IMR-90 (cell line): ENCODE measurements at regions not wholly inside any gene's neighbourhood (a gene's known extent, or its start where the extent isn't known, plus 50 kb on each side); places are given as distances from the start of the nearest gene placed in this dataset.

Experiments
- ATAC-seq: fragments of 200-7000 bp; cut with Tn5 transposase; 2 replicates; pipeline ENCODE4 v1.9.1; 2020; ENCODE audit warnings: low read depth, mild to moderate bottlenecking, moderate library complexity
- BruUV-seq: library from RNA; stranded (reverse); fragments of 400-500 nt; replicated peaks from 2 replicates; lab custom pipeline; 2021; lab: Mats Ljungman, UMichigan
- CTCF ChIA-PET: fragments of 300-600 bp; formaldehyde crosslinking; extraction: SDS; loops from one replicate; lab custom pipeline; 2021; ENCODE audit warnings: antibody characterized with exemption; lab: Yijun Ruan, JAX
- POLR2A ChIA-PET: fragments of 300-600 bp; sonication (Branson Sonifier 250); formaldehyde crosslinking; loops from one replicate; lab custom pipeline; 2022; ENCODE audit warnings: antibody characterized with exemption; ENCODE audit not compliant: unreplicated experiment; lab: Charles Lee
- DNase-seq: peaks from one replicate; pipeline ENCODE4 v3.0.0; 2013
- H2AFZ ChIP-seq: replicated peaks from 2 replicates; pipeline ENCODE3; 2013; ENCODE audit warnings: low read length, mild to moderate bottlenecking; ENCODE audit not compliant: poor library complexity
- H2AK5ac ChIP-seq: 2 replicates; pipeline ENCODE4 v1.6.1; 2013; ENCODE audit warnings: low read depth, low read length, inconsistent platforms
- H2AK9ac ChIP-seq: replicated peaks from 2 replicates; pipeline ENCODE3; 2013; ENCODE audit warnings: mild to moderate bottlenecking, low read depth, low read length, moderate library complexity; ENCODE audit not compliant: poor library complexity
- H2BK120ac ChIP-seq: 2 replicates; pipeline ENCODE4 v1.6.1; 2013; ENCODE audit warnings: low read depth, low read length, inconsistent platforms
- H2BK15ac ChIP-seq: 3 replicates; pipeline ENCODE4 v1.6.1; 2013; ENCODE audit warnings: low read depth, low read length, inconsistent platforms
- H2BK20ac ChIP-seq: 2 replicates; pipeline ENCODE4 v1.6.1; 2013; ENCODE audit warnings: low read depth, mild to moderate bottlenecking, inconsistent platforms, low read length, moderate library complexity
- H2BK5ac ChIP-seq: 2 replicates; pipeline ENCODE4 v1.6.1; 2013; ENCODE audit warnings: mild to moderate bottlenecking, low read depth, low read length, inconsistent platforms; ENCODE audit not compliant: poor library complexity, severe bottlenecking
- H3K14ac ChIP-seq: replicated peaks from 2 replicates; pipeline ENCODE4 v1.6.1; 2013; ENCODE audit warnings: low read depth, low read length, inconsistent platforms
- H3K18ac ChIP-seq: 2 replicates; pipeline ENCODE4 v1.6.1; 2013; ENCODE audit warnings: low read depth, low read length, control low read depth
- H3K23ac ChIP-seq: 2 replicates; pipeline ENCODE4 v1.6.1; 2013; ENCODE audit warnings: low read depth, low read length, inconsistent platforms
- H3K27ac ChIP-seq: 2 replicates; pipeline ENCODE4 v1.5.1; 2013; ENCODE audit warnings: mild to moderate bottlenecking, control low read depth, low read length; ENCODE audit not compliant: insufficient read depth
- H3K27me3 ChIP-seq: 2 replicates; pipeline ENCODE4 v1.6.1; 2013; ENCODE audit warnings: low read length; ENCODE audit not compliant: control insufficient read depth, insufficient read depth
- H3K36me3 ChIP-seq: 2 replicates; pipeline ENCODE4 v1.6.1; 2013; ENCODE audit warnings: low read length, mixed read lengths; ENCODE audit not compliant: control insufficient read depth, insufficient read depth
- H3K4ac ChIP-seq: 2 replicates; pipeline ENCODE4 v1.6.1; 2013; ENCODE audit warnings: low read depth, low read length, inconsistent platforms
- H3K4me1 ChIP-seq: 2 replicates; pipeline ENCODE4 v1.6.1; 2013; ENCODE audit warnings: low read length, mixed read lengths; ENCODE audit not compliant: control insufficient read depth, insufficient read depth
- H3K4me2 ChIP-seq: 2 replicates; pipeline ENCODE4 v1.6.1; 2013; ENCODE audit warnings: low read depth, mild to moderate bottlenecking, control low read depth, low read length, moderate library complexity
- H3K4me3 ChIP-seq: 2 replicates; pipeline ENCODE4 v1.5.1; 2013; ENCODE audit warnings: low read depth, mild to moderate bottlenecking, control low read depth, low read length, moderate library complexity; ENCODE audit not compliant: insufficient read depth
- H3K56ac ChIP-seq: 2 replicates; pipeline ENCODE4 v1.6.1; 2013; ENCODE audit warnings: low read length, inconsistent platforms; ENCODE audit not compliant: insufficient read depth; ENCODE audit errors: extremely low read depth
- H3K79me1 ChIP-seq, 2 experiments: 2 replicates each; pipeline ENCODE4 v1.6.1; 2013; ENCODE audit warnings: low read length in 2 of 2, inconsistent platforms in 1 of 2, low read depth in 1 of 2
- H3K9ac ChIP-seq: 2 replicates; pipeline ENCODE4 v1.6.1; 2013; ENCODE audit warnings: low read depth, low read length, control low read depth
- H3K9me1 ChIP-seq: 2 replicates; pipeline ENCODE4 v1.6.1; 2013; ENCODE audit warnings: low read length, inconsistent platforms; ENCODE audit not compliant: insufficient read depth
- H3K9me3 ChIP-seq: 2 replicates; pipeline ENCODE4 v1.6.1; 2013; ENCODE audit warnings: low read length; ENCODE audit not compliant: control insufficient read depth, insufficient read depth
- H4K20me1 ChIP-seq: 2 replicates; pipeline ENCODE4 v1.6.1; 2013; ENCODE audit warnings: low read length, inconsistent platforms; ENCODE audit not compliant: insufficient read depth
- H4K5ac ChIP-seq: 2 replicates; pipeline ENCODE4 v1.6.1; 2013; ENCODE audit warnings: mild to moderate bottlenecking, low read depth, low read length, control low read depth
- H4K8ac ChIP-seq, 2 experiments: 2 replicates each; pipeline ENCODE4 v1.6.1; 2013; ENCODE audit warnings: low read depth in 2 of 2, low read length in 2 of 2, control low read depth in 1 of 2, inconsistent platforms in 1 of 2
- H4K91ac ChIP-seq: 2 replicates; pipeline ENCODE4 v1.6.1; 2013; ENCODE audit warnings: low read depth, low read length, inconsistent platforms; ENCODE audit not compliant: insufficient read depth
- BHLHE40 ChIP-seq: fragments of 150-350 bp; IDR thresholded peaks from 2 replicates; pipeline ENCODE4 v1.6.1; 2016; ENCODE audit warnings: mild to moderate bottlenecking, low read depth, low read length
- CEBPB ChIP-seq: IDR thresholded peaks from 2 replicates; pipeline ENCODE4 v1.6.1; 2012; ENCODE audit warnings: low read depth, low read length, improper control_type of control experiment
- CHD1 ChIP-seq: IDR thresholded peaks from 2 replicates; pipeline ENCODE4 v1.6.1; 2012; ENCODE audit warnings: low read depth, low read length, improper control_type of control experiment
- FOS ChIP-seq: fragments of 150-350 bp; IDR thresholded peaks from 2 replicates; pipeline ENCODE4 v1.6.1; 2016; ENCODE audit warnings: low read depth, low read length
- MAFK ChIP-seq: IDR thresholded peaks from 2 replicates; pipeline ENCODE4 v1.6.1; 2012; ENCODE audit warnings: low read depth, low read length, improper control_type of control experiment
- MAZ ChIP-seq: IDR thresholded peaks from 2 replicates; pipeline ENCODE4 v1.6.1; 2012; ENCODE audit warnings: low read depth, mild to moderate bottlenecking, low read length, improper control_type of control experiment, moderate library complexity, borderline replicate concordance
- MXI1 ChIP-seq: IDR thresholded peaks from 2 replicates; pipeline ENCODE4 v1.6.1; 2012; ENCODE audit warnings: low read depth, mild to moderate bottlenecking, low read length, moderate library complexity, borderline replicate concordance
- POLR2A ChIP-seq: IDR thresholded peaks from 2 replicates; pipeline ENCODE4 v1.6.1; 2012; ENCODE audit warnings: mild to moderate bottlenecking, low read depth, low read length
- RFX5 ChIP-seq: IDR thresholded peaks from 2 replicates; pipeline ENCODE4 v1.8.0; 2012; ENCODE audit warnings: low read depth, mild to moderate bottlenecking, low read length, moderate library complexity
- SMC3 ChIP-seq: fragments of 150-350 bp; IDR thresholded peaks from 2 replicates; pipeline ENCODE4 v1.6.1; 2016; ENCODE audit warnings: low read depth, mild to moderate bottlenecking, antibody characterized with exemption, low read length, moderate library complexity
- WGBS, 2 experiments: methylation state at CpG; one replicate each; pipeline versions ENCODE4 v1.1.5 to v1.1.7; 2013; ENCODE audit warnings: missing lambda C conversion rate in 2 of 2; ENCODE audit not compliant: insufficient read length in 1 of 2; ENCODE audit errors: extremely low coverage in 2 of 2; 5-methylcytosine and 5-hydroxymethylcytosine counted together
- dilution Hi-C: fragments of 300-500 bp; cut with HindIII; formaldehyde crosslinking; loops from one replicate; pipeline ENCODE4 v1.14.3; 2018; ENCODE audit warnings: low sequenced_read_pairs; ENCODE audit not compliant: unreplicated experiment
- in situ Hi-C: fragments of 300-500 bp; cut with MboI; formaldehyde crosslinking; loops from 3 replicates; pipeline ENCODE4 v1.14.3; 2019; ENCODE audit warnings: low sequenced_read_pairs, inconsistent platforms, mixed read lengths
- intact Hi-C: fragments of 100-400 bp; cut with micrococcal nuclease; formaldehyde crosslinking; loops from 2 replicates; pipeline ENCODE4 v1.10.0; 2022
- TF ChIP-seq, protein P1 (sequence below): conservative IDR thresholded peaks from 2 replicates; pipeline ENCODE4 v1.5.1; 2012; ENCODE audit warnings: mild to moderate bottlenecking, low read depth, low read length, improper control_type of control experiment
- TF ChIP-seq, protein P2 (sequence below): fragments of 150-350 bp; IDR thresholded peaks from 2 replicates; pipeline ENCODE4 v1.6.1; 2016; ENCODE audit warnings: low read depth, mild to moderate bottlenecking, low read length, moderate library complexity, borderline replicate concordance

DNA sequence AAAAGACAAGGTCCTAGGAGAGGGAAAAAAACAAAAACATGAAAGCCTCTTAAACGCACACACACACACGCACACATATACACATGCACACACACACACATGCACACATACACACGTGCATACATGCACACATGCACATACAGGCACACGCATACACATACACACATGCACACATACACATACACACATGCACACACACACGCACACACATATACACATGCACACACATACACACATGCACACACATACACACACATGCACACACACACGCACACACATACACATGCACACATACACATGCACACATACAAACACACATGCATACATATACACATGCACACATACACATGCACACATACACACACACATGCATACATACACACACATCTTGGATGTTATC, 78.1 kb upstream of the PPP2R5C start:
- Histone ChIP-seq H3K9me3 (no peaks in the 10 kb centered on the region), H3K23ac (no peak overlapping the region), H3K14ac (no peak overlapping the region), H4K20me1 (no peaks in the 10 kb centered on the region), H2BK20ac (no peak overlapping the region), H2BK120ac (no peak overlapping the region), H3K4ac (no peak overlapping the region), H3K4me2 (no peak overlapping the region), H2AK9ac (no peak overlapping the region), H4K91ac (no peak overlapping the region), H2BK15ac (no peak overlapping the region), H3K27ac (no peak overlapping the region), H3K4me3 (no peak overlapping the region), H3K18ac (no peak overlapping the region), H3K79me1 (no peaks in the 10 kb centered on the region), H3K4me1 (no peaks in the 10 kb centered on the region), H2AFZ (no peak overlapping the region), H4K5ac (no peak overlapping the region), H2BK5ac (peak overlapping the region; percentile 46), H4K8ac (no peak overlapping the region), H3K9me1 (no peaks in the 10 kb centered on the region; the same call in 1 of the 2 replicates), H3K56ac (no peak overlapping the region), H3K9ac (no peak overlapping the region), H3K27me3 (peaks cover 8% of the 10 kb centered on the region), H3K36me3 (no peaks in the 10 kb centered on the region), H2AK5ac (no peak overlapping the region)
- no TSS peak for BruUV-seq
- TF ChIP-seq, protein P1, sequence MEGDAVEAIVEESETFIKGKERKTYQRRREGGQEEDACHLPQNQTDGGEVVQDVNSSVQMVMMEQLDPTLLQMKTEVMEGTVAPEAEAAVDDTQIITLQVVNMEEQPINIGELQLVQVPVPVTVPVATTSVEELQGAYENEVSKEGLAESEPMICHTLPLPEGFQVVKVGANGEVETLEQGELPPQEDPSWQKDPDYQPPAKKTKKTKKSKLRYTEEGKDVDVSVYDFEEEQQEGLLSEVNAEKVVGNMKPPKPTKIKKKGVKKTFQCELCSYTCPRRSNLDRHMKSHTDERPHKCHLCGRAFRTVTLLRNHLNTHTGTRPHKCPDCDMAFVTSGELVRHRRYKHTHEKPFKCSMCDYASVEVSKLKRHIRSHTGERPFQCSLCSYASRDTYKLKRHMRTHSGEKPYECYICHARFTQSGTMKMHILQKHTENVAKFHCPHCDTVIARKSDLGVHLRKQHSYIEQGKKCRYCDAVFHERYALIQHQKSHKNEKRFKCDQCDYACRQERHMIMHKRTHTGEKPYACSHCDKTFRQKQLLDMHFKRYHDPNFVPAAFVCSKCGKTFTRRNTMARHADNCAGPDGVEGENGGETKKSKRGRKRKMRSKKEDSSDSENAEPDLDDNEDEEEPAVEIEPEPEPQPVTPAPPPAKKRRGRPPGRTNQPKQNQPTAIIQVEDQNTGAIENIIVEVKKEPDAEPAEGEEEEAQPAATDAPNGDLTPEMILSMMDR: no peak
- TF ChIP-seq, protein P2, sequence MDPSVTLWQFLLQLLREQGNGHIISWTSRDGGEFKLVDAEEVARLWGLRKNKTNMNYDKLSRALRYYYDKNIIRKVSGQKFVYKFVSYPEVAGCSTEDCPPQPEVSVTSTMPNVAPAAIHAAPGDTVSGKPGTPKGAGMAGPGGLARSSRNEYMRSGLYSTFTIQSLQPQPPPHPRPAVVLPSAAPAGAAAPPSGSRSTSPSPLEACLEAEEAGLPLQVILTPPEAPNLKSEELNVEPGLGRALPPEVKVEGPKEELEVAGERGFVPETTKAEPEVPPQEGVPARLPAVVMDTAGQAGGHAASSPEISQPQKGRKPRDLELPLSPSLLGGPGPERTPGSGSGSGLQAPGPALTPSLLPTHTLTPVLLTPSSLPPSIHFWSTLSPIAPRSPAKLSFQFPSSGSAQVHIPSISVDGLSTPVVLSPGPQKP: no peak
- TF ChIP-seq RFX5 (no peak), FOS (no peak), POLR2A (no peak), MAFK (no peak), SMC3 (no peak), CHD1 (no peak), MAZ (no peak), MXI1 (no peak), BHLHE40 (no peak), CEBPB (no peak)
- intact Hi-C loops (no loop called here), in situ Hi-C loops (no loop called here), dilution Hi-C loops (no loop called here)
- no peak for DNase-seq
- ATAC-seq: no peak
- WGBS, 2 experiments: 70% methylated on average over 6 of the region's 6 CpGs; no CpG with 5 or more reads in 1 of the 2 experiments
- POLR2A ChIA-PET: no interaction called here
- CTCF ChIA-PET: interaction anchor here (0.5 to 0.6 kb wide), 2 partner anchors 16 to 582 kb away, joined by 3 to 9 read pairs; no protein-coding TSS in a partner anchor
